ENCODE measurements at regions not wholly inside any gene's neighbourhood (a gene's known extent, or its start where the extent isn't known, plus 50 kb on each side); places are given as distances from the start of the nearest gene placed in this dataset.
"Not testable (repeated sequence)": the region's sequence is repeated elsewhere in the genome, so short reads cannot be mapped to it uniquely, and the experiment has no call there.

DNA sequence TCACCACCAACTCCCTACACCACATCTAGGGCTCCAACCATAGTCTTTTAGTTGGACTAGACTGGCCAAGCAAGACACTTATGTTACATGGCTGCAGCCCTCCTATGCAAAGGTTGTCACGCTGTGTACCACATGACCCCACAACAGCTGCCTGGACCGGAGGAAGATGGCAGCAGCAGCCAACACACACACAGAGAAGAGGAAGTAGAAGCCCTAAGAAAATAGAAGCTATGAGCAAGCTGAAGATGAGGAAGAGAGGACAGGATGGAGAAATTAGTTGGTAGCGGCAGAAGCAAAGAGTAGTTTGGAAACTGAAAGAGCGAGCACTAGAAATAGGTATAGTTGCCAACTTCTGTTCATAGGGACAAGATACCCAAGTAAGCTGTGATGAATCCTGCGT lies 60.8 kb upstream of the RALGPS2 start:
- intact Hi-C loops (cut with DNase I): no loop called here
- ATAC-seq (ENCODE audit: poor library complexity): no peak
- DNase-seq: no peak

DNA sequence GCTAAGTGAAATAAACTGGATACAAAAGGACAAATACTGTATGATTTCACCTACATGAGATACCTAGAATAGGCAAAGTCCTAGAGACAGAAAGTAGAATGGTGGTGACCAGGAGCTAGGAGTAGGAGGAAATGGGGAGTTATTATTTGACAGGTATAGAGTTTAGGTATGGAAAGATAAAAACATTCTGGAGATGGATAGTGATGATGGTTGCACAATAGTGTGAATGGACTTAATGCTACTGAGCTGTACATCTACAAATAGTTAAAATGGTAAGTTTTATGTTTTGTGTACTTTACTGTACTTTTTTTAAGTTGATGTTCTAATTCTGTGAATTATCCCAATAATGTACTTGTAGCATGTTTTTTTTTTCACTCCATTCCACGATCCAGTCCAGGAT lies 59.5 kb upstream of the RALGPS2 start:
- intact Hi-C loops (cut with DNase I): no loop called here
- no peak for DNase-seq
- ATAC-seq (ENCODE audit: poor library complexity): no peak

DNA sequence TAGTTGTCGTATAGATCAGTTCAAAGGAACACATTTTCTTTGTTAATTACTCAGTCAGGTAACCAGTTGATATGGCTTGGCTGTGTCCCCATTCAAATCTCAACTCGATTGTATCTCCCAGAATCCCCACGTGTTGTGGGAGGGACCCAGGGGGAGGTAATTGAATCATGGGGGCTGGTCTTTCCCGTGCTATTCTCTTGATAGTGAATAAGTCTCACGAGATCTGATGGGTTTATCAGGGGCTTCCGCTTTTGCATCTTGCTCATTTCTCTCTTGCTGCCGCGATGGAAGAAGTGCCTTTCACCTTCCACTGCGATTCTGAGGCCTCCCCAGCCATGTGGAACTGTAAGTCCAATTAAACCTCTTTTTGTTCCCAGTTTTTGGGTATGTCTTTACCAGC lies 58.2 kb upstream of the RALGPS2 start:
- intact Hi-C loops (cut with DNase I); ATAC-seq (ENCODE audit: poor library complexity); DNase-seq: not testable (repeated sequence)

DNA sequence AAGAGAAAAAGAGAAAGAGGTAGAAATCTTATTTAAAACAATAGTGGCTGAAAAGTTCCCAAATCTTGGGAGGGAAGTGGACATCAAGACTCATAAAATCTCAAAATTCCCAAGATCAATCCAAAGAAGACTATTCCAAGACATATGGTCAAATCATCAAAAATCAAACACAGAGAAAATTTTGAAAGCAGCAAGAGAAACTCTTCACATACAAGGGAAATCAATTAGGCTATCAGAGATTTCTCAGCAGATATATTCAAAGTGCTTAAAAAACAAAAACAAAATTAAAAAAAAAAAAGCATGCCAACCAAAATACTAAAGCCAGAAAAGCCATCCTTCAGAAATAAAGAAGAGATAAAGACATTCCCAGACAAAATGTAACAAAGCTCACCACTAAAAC lies 52.6 kb upstream of the RALGPS2 start:
- ATAC-seq (ENCODE audit: poor library complexity) (no peak), DNase-seq (no peak)
- intact Hi-C loops (cut with DNase I): no loop called here

GRCh38 chr1:178674559-178674958 lies 50.5 kb upstream of the RALGPS2 start:
- DNase-seq; intact Hi-C loops (cut with DNase I); ATAC-seq (ENCODE audit: poor library complexity): not testable (repeated sequence)

All from Right ventricle myocardium superior (tissue), 1 donor.